ELF-1 (cell line): ENCODE measurements at regions not wholly inside any gene's neighbourhood (a gene's known extent, or its start where the extent isn't known, plus 50 kb on each side); places are given as distances from the start of the nearest gene placed in this dataset.

ENCODE experiments used
- DNase-seq: peaks from one replicate; pipeline ENCODE4 v3.0.0-alpha.2; 2016; ENCODE audit warnings: low read depth, low spot score

GRCh38 chr6:80550281-80550680 lies 443.8 kb downstream of the BCKDHB start:
- no peak for DNase-seq

- DNase-seq, result no peak
Measured at GRCh38 chr6:80548532-80548931, 442.1 kb downstream of the BCKDHB start.

- DNase-seq, result no peak
Measured at GRCh38 chr6:80547827-80548226, 441.4 kb downstream of the BCKDHB start.

DNA sequence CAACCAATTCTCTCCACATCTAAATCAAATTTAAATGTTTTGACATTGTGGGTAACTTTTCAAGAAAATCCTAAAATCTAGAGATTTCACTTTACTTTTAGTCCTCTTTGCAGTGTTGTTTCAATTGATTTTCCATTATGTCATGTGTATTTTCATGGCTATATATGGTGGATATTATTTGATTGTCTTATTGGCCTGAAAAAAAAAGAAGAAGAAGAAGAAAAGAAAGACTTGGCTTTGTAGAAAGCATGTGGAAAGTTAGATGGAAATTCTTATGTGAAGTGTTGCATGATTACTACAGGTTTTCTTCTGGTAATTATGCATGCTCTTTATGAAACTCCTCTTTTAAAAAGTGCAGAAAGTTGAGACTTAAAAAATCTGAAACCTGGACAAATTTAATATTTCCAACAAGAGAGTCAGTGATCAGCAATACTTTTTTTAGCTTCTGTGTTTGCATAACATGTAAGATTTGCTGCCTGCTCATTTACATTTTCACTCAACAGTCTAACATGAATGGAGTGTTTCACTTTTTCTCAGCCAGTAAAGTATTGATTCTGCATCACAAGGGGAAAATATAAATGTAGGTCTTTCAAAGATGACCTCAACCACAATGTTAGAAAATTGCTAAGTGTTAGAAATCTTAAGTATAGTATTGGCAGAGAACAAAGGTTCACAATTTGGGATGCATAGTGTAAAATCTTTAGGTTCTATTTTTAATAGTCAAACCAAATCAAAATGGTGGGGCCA lies 438.7 kb downstream of the BCKDHB start:
- no peak for DNase-seq

GRCh38 chr6:80544555-80544954 lies 438.1 kb downstream of the BCKDHB start:
- DNase-seq, result no peak

DNA sequence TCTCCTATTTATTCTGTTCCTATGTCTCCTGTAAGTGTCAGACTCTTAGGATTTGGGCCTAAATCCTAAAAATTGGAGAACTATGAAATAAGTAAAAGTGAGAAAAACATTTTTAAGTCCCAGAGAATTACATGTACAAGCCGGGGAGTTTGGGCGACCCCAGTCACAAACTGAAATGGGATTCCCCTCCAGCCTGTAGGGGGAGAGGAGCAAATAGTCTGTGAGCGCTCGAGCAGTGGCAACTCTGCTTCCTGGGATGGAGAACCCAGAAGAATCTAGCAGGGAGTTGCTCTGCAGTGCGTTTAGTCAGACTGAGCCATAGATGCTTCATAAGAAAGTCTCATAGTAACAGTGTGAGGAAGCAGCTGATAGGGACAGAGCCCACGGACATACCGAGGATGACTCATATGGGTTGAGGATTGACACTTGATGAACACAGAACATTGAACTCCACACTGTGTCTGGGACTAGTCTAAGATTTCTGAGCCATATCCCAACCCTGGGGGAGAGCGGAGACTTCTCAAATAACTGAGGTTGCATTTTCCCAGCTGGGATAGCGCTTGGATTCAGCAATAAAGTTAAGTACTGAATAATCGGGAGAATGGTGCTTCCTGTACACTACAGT lies 437.2 kb downstream of the BCKDHB start:
- DNase-seq, result no peak

DNA sequence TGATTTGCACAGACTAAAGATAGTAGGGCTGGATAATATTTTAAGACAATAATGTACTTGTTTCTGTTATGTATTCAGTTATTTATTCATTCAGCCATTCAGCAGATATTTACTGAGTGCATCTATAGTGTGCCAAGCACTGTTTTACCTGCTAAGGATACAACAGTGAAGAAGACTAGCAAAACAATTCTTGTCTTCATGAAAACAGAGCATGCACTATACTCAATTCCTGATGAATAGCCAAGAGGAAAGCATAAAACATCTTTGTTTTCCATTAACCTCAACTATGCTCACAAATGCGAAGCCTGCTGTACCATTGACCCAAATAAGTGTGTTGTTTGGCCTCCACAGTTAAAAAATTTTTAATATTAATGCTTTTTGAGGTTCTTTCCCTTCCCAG lies 436.7 kb downstream of the BCKDHB start:
- DNase-seq, result no peak

- DNase-seq, result no peak
Measured at GRCh38 chr6:80541886-80542285, 435.4 kb downstream of the BCKDHB start.

DNA sequence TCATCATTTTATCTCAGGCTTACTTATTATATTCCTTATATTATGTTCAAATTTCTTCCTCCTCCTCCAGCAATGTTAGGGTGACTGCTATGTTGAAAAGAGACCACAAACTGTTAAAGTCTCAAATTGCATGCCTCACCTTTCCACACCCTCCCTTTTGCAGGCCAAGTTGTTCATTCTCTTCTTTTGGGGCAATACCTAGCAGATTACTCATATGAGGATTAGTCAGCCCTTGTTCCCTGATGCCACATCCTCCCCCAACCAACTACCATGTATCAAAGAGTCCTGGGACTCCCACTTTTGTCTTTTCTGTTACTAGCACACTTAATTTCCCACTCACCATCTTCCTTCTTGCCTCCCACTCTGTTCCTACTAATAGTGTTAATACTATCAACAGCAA lies 434.7 kb downstream of the BCKDHB start:
- no peak for DNase-seq

GRCh38 chr6:80540700-80541099 lies 434.2 kb downstream of the BCKDHB start:
- DNase-seq, result no peak

GRCh38 chr6:80537118-80537972 lies 430.9 kb downstream of the BCKDHB start:
- no peak for DNase-seq

- no peak for DNase-seq
Measured at GRCh38 chr6:80535914-80536565, 429.6 kb downstream of the BCKDHB start.

GRCh38 chr6:80531681-80532619 lies 425.5 kb downstream of the BCKDHB start:
- no peak for DNase-seq

DNA sequence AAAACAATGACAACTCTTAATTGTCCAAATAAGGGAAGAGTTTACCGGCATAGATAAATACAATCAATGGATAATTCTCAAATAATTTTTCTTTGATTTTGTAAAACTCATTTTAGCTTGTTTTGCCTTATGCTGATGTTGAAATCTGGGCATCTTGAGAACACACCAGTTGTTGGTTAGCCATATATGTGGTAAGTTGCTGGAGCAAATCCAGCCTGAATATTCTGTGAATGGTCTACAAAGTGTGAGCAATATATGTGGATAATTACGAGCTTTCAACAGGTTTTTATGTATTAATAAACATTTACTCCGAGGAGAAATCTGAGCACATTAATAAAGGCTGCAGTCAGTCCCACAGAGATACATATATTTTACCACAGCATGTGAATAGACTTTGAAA lies 423.6 kb downstream of the BCKDHB start:
- DNase-seq, result no peak

GRCh38 chr6:80528115-80528514 lies 421.6 kb downstream of the BCKDHB start:
- no peak for DNase-seq

- no peak for DNase-seq
Measured at GRCh38 chr6:80527552-80528052, 421.1 kb downstream of the BCKDHB start.

DNA sequence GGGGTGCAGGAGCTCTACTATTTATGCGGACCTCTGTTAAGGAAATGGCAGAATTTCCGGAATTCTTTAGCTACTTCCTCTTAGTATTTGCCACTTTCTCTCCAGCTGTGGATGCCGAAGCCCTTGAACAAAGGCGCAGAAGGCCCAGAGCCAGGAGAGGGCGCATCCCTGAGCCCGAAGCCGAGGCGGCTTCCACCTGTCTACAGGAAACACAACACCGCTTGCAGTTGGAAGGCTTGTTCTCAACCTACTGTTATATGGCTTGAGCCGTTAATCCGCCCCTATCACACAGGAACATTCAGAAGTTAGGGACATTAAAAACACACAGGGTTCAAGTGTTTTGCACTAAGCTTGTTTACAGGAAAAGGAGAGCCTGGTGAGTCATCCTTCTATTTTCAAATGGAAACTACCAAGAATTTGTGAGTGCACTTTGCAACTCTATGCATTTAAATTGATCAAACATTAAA lies 417.1 kb downstream of the BCKDHB start:
- DNase-seq, result peak; percentile 74

- no peak for DNase-seq
Measured at GRCh38 chr6:80523010-80523409, 416.5 kb downstream of the BCKDHB start.

DNA sequence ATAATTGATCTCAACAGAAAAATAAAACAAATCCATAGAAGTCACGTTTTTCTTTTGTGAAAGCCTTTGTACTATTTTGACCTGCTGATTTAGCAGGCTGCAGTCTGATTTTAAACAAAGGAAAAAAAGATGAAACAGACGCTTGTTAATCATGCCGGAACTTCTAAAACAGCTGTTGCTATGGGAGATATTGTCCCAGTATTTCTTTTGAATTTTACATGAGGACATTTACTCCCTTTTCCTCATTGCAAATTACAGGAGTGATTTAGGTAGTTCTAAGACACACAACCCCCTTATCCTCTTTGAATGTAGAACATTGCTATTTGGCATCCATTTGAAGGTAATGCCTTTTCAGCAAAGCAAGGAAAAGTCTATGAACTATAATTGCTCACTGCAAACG lies 416.1 kb downstream of the BCKDHB start:
- no peak for DNase-seq

DNA sequence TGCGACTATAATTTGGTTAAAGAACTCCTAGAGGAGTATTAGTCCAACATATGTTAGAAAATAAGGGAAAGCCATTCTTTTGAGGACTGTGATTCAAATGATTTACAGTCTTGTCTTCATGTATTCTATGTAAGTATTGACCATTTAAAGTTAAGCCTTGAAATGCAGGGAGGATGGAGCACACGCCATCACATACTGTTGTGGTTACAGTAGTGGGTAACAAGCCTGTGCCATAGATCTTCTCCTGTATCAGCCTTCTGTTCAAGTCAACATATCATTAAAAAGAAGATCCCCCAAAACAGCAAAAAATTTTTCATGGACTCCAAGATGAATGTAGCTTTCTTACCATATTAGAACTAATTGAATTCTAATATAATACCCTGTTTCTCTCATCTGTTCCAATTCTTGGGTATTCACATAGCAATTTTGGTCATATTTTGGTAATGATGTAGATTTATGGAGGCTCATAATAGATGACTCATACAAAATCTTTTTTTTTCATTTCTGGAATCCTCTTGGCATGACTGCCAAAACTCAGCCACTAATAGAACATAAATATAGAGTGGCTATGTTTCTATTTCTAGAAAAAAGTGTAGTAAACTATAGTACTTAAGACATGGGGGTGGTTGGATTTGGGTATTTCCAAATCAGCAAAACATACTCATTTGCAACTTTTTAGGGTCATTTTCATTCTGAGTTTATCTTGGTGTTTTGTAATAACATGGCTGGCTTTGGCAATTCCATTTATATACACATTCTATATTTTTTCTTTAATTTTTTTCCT lies 413.5 kb downstream of the BCKDHB start:
- no peak for DNase-seq
